HG03565 (cell line): ENCODE measurements at regions not wholly inside any gene's neighbourhood (a gene's known extent, or its start where the extent isn't known, plus 50 kb on each side); places are given as distances from the start of the nearest gene placed in this dataset.
"Not testable (repeated sequence)": the region's sequence is repeated elsewhere in the genome, so short reads cannot be mapped to it uniquely, and the experiment has no call there.

Source experiments
- ATAC-seq: cut with Tn5 transposase; IDR thresholded peaks from one replicate; pipeline ENCODE4 v1.9.1; 2021; ENCODE audit warnings: mild to moderate bottlenecking, moderate library complexity; ENCODE audit not compliant: unreplicated experiment

GRCh38 chr7:23887660-23888059 is 177.6 kb downstream of the STK31 start:
- ATAC-seq, result no peak

- ATAC-seq, result no peak
These were observed 178.9 kb downstream of the STK31 start for GRCh38 chr7:23888958-23889357.

GRCh38 chr7:23889566-23889965 is 179.5 kb downstream of the STK31 start:
- no peak for ATAC-seq

- ATAC-seq, result no peak
These were observed 182.0 kb downstream of the STK31 start for GRCh38 chr7:23892019-23892418.

GRCh38 chr7:23893176-23893941 is 183.3 kb downstream of the STK31 start:
- ATAC-seq, result no peak

GRCh38 chr7:23893942-23894891 is 184.2 kb downstream of the STK31 start:
- ATAC-seq, result peak; percentile 54

- ATAC-seq, result no peak
These were observed 185.0 kb downstream of the STK31 start for GRCh38 chr7:23894892-23895569.

- no peak for ATAC-seq
These were observed 185.7 kb downstream of the STK31 start for GRCh38 chr7:23895666-23896096.

GRCh38 chr7:23898619-23899018 is 188.6 kb downstream of the STK31 start:
- ATAC-seq, result no peak

- not testable (repeated sequence) for ATAC-seq
These were observed 194.9 kb downstream of the STK31 start for GRCh38 chr7:23904901-23905300.

- ATAC-seq, result no peak
These were observed 197.0 kb downstream of the STK31 start for GRCh38 chr7:23907012-23907411.

GRCh38 chr7:23909426-23909825 is 199.4 kb downstream of the STK31 start:
- no peak for ATAC-seq

GRCh38 chr7:23912065-23912464 is 202.0 kb downstream of the STK31 start:
- no peak for ATAC-seq

GRCh38 chr7:23913016-23913415 is 203.0 kb downstream of the STK31 start:
- ATAC-seq, result no peak

- no peak for ATAC-seq
These were observed 205.2 kb downstream of the STK31 start for GRCh38 chr7:23915236-23915635.

- no peak for ATAC-seq
These were observed 208.3 kb downstream of the STK31 start for GRCh38 chr7:23918286-23918685.

- ATAC-seq, result no peak
These were observed 208.8 kb downstream of the STK31 start for GRCh38 chr7:23918856-23919255.

GRCh38 chr7:23925088-23925487 is 215.1 kb downstream of the STK31 start:
- no peak for ATAC-seq

- ATAC-seq, result no peak
These were observed 217.8 kb downstream of the STK31 start for GRCh38 chr7:23927709-23928417.

GRCh38 chr7:23928418-23928775 is 218.4 kb downstream of the STK31 start:
- ATAC-seq, result no peak

- no peak for ATAC-seq
These were observed 220.3 kb downstream of the STK31 start for GRCh38 chr7:23930312-23930711.
